Keratinocyte (primary cell): ENCODE measurements at regions not wholly inside any gene's neighbourhood (a gene's known extent, or its start where the extent isn't known, plus 50 kb on each side); places are given as distances from the start of the nearest gene placed in this dataset.

Experiments
- DNase-seq: peaks from one replicate; pipeline ENCODE4 v3.0.0-alpha.2; 2011; ENCODE audit warnings: low read depth, missing footprints, low spot score
- FAIRE-seq: peaks from 2 replicates; lab custom pipeline; 2011; peaks lifted over from hg19 to GRCh38; lab: Jason Lieb, UNC
- H2AFZ ChIP-seq: 2 replicates; pipeline ENCODE4 v1.6.0; 2012; ENCODE audit warnings: low read length, control low read depth, inconsistent platforms; ENCODE audit not compliant: control insufficient read depth
- H3K27ac ChIP-seq: 2 replicates; pipeline ENCODE4 v1.5.1; 2011; ENCODE audit warnings: low read length; ENCODE audit not compliant: control insufficient read depth, insufficient read depth
- H3K27me3 ChIP-seq: 3 replicates; pipeline ENCODE4 v1.6.0; 2011; ENCODE audit warnings: low read length; ENCODE audit not compliant: control insufficient read depth, insufficient read depth; ENCODE audit errors: extremely low read depth
- H3K36me3 ChIP-seq, 2 experiments: 2 replicates in 1 of 2; 3 replicates in 1 of 2; pipeline ENCODE4 v1.5.1; 2011; ENCODE audit warnings: low read length in 2 of 2, mild to moderate bottlenecking in 1 of 2; ENCODE audit not compliant: control insufficient read depth in 2 of 2, insufficient read depth in 2 of 2; ENCODE audit errors: extremely low read depth in 1 of 2
- H3K4me1 ChIP-seq: 3 replicates; pipeline ENCODE4 v1.5.1; 2011; ENCODE audit warnings: low read length; ENCODE audit not compliant: control insufficient read depth, insufficient read depth; ENCODE audit errors: extremely low read depth
- H3K4me2 ChIP-seq: 3 replicates; pipeline ENCODE4 v1.6.0; 2011; ENCODE audit warnings: low read depth, low read length; ENCODE audit not compliant: control insufficient read depth, insufficient read depth; ENCODE audit errors: extremely low read depth
- H3K4me3 ChIP-seq, 3 experiments: fragments of 200-600 bp in 1 of 3; sonication (generic) in 1 of 3; 2 replicates in 2 of 3; 3 replicates in 1 of 3; pipeline ENCODE4 v1.5.1; 2011 to 2016; ENCODE audit warnings: low read length in 3 of 3, mild to moderate bottlenecking in 3 of 3, control low read depth in 2 of 3, inconsistent platforms in 1 of 3, low read depth in 1 of 3, mixed read lengths in 1 of 3, mixed run types in 1 of 3, moderate library complexity in 1 of 3; ENCODE audit not compliant: control insufficient read depth in 2 of 3, insufficient read depth in 2 of 3; ENCODE audit errors: extremely low read depth in 1 of 3
- H3K79me2 ChIP-seq: 2 replicates; pipeline ENCODE4 v1.6.0; 2012; ENCODE audit warnings: low read length; ENCODE audit not compliant: control insufficient read depth, insufficient read depth
- H3K9ac ChIP-seq: 3 replicates; pipeline ENCODE4 v1.6.0; 2011; ENCODE audit warnings: low read length; ENCODE audit not compliant: control insufficient read depth, insufficient read depth; ENCODE audit errors: extremely low read depth
- H3K9me1 ChIP-seq: 3 replicates; pipeline ENCODE4 v1.6.0; 2011; ENCODE audit warnings: low read length; ENCODE audit not compliant: control insufficient read depth, insufficient read depth; ENCODE audit errors: extremely low read depth
- H3K9me3 ChIP-seq: 2 replicates; pipeline ENCODE4 v1.5.1; 2012; ENCODE audit warnings: low read depth, low read length; ENCODE audit not compliant: control insufficient read depth
- H4K20me1 ChIP-seq: 3 replicates; pipeline ENCODE4 v1.6.0; 2011; ENCODE audit warnings: low read length; ENCODE audit not compliant: control insufficient read depth, insufficient read depth; ENCODE audit errors: extremely low read depth
- EZH2 ChIP-seq: IDR thresholded peaks from one replicate; pipeline ENCODE4 v1.6.1; 2012; ENCODE audit warnings: inconsistent platforms, mild to moderate bottlenecking, low read length, moderate library complexity
- dilution Hi-C: fragments of 300-500 bp; cut with MboI; formaldehyde crosslinking; loops from one replicate; pipeline ENCODE4 v1.7.0; 2020; ENCODE audit warnings: low sequenced_read_pairs; ENCODE audit not compliant: extremely low pct_ligation_motif_present
- TF ChIP-seq, protein P1 (sequence below), 3 experiments: IDR thresholded peaks in 1 of 3; conservative IDR thresholded peaks in 1 of 3; optimal IDR thresholded peaks in 1 of 3; 2 replicates in 2 of 3; 3 replicates in 1 of 3; pipeline versions ENCODE3 to v1.5.1; 2011; ENCODE audit warnings: low read length in 3 of 3, mild to moderate bottlenecking in 3 of 3, moderate library complexity in 2 of 3, control low read depth in 1 of 3, inconsistent platforms in 1 of 3; ENCODE audit not compliant: insufficient read depth in 2 of 3; ENCODE audit errors: extremely low read depth in 1 of 3

DNA sequence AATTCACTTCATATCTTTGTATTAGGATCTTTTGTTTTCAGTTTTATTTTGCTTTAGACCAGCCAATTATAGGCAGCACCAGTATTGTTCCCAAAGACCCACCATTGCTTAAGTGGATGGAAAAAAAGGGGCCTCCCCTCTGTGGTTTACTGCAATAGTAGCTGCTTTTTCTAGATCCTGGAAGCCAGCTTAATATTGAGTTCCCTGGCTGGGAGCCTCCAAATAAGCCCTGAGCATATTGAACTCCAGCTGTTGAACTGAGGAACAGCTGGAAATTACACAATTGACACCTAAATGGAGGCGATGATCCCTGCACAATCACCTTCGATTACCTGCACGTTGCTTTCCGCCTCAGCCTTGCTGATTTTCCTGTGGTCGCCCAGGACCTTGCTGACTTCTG lies 576.0 kb downstream of the SOX6 start:
- Histone ChIP-seq H3K9me3 (no peaks in the 10 kb centered on the region), H3K9me1 (no peaks in the 10 kb centered on the region), H3K4me1 (peaks cover 18% of the 10 kb centered on the region), H3K4me2 (no peak overlapping the region), H3K36me3 (no peaks in the 10 kb centered on the region), H3K4me3 (no peak overlapping the region), H4K20me1 (no peaks in the 10 kb centered on the region), H3K79me2 (no peaks in the 10 kb centered on the region), H3K27me3 (no peaks in the 10 kb centered on the region), H3K9ac (no peak overlapping the region), H2AFZ (no peak overlapping the region), H3K27ac (no peak overlapping the region)
- no peak for FAIRE-seq
- no peak for TF ChIP-seq EZH2
- TF ChIP-seq, protein P1, sequence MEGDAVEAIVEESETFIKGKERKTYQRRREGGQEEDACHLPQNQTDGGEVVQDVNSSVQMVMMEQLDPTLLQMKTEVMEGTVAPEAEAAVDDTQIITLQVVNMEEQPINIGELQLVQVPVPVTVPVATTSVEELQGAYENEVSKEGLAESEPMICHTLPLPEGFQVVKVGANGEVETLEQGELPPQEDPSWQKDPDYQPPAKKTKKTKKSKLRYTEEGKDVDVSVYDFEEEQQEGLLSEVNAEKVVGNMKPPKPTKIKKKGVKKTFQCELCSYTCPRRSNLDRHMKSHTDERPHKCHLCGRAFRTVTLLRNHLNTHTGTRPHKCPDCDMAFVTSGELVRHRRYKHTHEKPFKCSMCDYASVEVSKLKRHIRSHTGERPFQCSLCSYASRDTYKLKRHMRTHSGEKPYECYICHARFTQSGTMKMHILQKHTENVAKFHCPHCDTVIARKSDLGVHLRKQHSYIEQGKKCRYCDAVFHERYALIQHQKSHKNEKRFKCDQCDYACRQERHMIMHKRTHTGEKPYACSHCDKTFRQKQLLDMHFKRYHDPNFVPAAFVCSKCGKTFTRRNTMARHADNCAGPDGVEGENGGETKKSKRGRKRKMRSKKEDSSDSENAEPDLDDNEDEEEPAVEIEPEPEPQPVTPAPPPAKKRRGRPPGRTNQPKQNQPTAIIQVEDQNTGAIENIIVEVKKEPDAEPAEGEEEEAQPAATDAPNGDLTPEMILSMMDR (optimal IDR thresholded peaks at IDR 0.05 in 1 of 3, IDR thresholded peaks at IDR 0.05 in 1 of 3, conservative IDR thresholded peaks at IDR 0.05 in 1 of 3; ENCODE audit: extremely low read depth in 1 of 3, insufficient read depth in 2 of 3, low read length in 3 of 3): no peak
- dilution Hi-C loops: no loop called here
- DNase-seq: no peak

DNA sequence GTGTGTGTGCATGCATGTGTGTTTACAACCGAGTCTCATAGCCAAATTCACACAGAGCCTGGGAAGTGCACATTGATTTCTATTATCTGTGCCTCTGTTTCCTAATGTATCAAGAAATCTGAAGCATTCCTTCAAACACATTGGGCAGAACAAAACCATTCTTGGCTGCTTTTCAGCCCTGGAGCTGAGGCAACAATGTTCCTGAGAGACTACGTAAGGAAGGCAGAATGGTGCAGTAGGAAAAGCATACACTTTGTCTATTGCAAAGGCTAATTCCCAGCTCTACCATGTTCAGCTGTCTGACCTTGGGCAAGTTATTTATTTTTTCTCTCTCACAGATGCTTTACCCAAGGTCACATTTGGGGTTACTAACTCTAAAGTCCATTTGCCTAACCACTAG lies 575.5 kb downstream of the SOX6 start:
- no peaks in the 10 kb centered on the region for H3K27me3 ChIP-seq
- H3K9me1 ChIP-seq: no peaks in the 10 kb centered on the region
- H3K36me3 ChIP-seq: no peaks in the 10 kb centered on the region
- no peak overlapping the region for H3K9ac ChIP-seq
- peaks cover 18% of the 10 kb centered on the region for H3K4me1 ChIP-seq
- H3K4me2 ChIP-seq: no peak overlapping the region
- H4K20me1 ChIP-seq: no peaks in the 10 kb centered on the region
- dilution Hi-C loops: no loop called here
- no peak for TF ChIP-seq EZH2
- TF ChIP-seq, protein P1 (optimal IDR thresholded peaks at IDR 0.05 in 1 of 3, IDR thresholded peaks at IDR 0.05 in 1 of 3, conservative IDR thresholded peaks at IDR 0.05 in 1 of 3; ENCODE audit: extremely low read depth in 1 of 3, insufficient read depth in 2 of 3, low read length in 3 of 3): no peak
- H3K4me3 ChIP-seq: no peak overlapping the region
- DNase-seq (no peak), FAIRE-seq (no peak)
- no peak overlapping the region for H2AFZ ChIP-seq
- H3K9me3 ChIP-seq: no peaks in the 10 kb centered on the region
- H3K27ac ChIP-seq: no peak overlapping the region
- H3K79me2 ChIP-seq: no peaks in the 10 kb centered on the region
